ENCODE measurements at regions not wholly inside any gene's neighbourhood (a gene's known extent, or its start where the extent isn't known, plus 50 kb on each side); places are given as distances from the start of the nearest gene placed in this dataset.

DNA sequence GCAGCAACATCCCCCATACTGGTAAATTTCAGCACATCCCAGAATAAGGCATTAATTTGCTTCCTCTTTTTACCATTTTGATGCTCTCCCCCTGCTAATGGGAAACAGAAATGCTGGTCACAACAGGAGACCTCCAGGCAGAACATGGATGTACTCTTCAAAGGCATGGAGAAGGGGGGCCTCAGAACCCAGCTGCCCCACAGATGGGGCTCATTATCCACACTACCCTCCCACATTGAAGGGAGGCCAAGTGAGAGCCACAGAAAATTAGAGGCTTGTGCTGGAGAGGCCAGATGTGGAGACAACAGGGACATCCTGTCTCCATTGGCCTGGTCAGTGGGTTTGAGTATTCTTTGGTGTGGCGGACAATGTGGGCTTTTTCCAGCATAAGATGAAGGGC is 150.1 kb upstream of the CDH11 start (continued):
- TF ChIP-seq, protein P1, sequence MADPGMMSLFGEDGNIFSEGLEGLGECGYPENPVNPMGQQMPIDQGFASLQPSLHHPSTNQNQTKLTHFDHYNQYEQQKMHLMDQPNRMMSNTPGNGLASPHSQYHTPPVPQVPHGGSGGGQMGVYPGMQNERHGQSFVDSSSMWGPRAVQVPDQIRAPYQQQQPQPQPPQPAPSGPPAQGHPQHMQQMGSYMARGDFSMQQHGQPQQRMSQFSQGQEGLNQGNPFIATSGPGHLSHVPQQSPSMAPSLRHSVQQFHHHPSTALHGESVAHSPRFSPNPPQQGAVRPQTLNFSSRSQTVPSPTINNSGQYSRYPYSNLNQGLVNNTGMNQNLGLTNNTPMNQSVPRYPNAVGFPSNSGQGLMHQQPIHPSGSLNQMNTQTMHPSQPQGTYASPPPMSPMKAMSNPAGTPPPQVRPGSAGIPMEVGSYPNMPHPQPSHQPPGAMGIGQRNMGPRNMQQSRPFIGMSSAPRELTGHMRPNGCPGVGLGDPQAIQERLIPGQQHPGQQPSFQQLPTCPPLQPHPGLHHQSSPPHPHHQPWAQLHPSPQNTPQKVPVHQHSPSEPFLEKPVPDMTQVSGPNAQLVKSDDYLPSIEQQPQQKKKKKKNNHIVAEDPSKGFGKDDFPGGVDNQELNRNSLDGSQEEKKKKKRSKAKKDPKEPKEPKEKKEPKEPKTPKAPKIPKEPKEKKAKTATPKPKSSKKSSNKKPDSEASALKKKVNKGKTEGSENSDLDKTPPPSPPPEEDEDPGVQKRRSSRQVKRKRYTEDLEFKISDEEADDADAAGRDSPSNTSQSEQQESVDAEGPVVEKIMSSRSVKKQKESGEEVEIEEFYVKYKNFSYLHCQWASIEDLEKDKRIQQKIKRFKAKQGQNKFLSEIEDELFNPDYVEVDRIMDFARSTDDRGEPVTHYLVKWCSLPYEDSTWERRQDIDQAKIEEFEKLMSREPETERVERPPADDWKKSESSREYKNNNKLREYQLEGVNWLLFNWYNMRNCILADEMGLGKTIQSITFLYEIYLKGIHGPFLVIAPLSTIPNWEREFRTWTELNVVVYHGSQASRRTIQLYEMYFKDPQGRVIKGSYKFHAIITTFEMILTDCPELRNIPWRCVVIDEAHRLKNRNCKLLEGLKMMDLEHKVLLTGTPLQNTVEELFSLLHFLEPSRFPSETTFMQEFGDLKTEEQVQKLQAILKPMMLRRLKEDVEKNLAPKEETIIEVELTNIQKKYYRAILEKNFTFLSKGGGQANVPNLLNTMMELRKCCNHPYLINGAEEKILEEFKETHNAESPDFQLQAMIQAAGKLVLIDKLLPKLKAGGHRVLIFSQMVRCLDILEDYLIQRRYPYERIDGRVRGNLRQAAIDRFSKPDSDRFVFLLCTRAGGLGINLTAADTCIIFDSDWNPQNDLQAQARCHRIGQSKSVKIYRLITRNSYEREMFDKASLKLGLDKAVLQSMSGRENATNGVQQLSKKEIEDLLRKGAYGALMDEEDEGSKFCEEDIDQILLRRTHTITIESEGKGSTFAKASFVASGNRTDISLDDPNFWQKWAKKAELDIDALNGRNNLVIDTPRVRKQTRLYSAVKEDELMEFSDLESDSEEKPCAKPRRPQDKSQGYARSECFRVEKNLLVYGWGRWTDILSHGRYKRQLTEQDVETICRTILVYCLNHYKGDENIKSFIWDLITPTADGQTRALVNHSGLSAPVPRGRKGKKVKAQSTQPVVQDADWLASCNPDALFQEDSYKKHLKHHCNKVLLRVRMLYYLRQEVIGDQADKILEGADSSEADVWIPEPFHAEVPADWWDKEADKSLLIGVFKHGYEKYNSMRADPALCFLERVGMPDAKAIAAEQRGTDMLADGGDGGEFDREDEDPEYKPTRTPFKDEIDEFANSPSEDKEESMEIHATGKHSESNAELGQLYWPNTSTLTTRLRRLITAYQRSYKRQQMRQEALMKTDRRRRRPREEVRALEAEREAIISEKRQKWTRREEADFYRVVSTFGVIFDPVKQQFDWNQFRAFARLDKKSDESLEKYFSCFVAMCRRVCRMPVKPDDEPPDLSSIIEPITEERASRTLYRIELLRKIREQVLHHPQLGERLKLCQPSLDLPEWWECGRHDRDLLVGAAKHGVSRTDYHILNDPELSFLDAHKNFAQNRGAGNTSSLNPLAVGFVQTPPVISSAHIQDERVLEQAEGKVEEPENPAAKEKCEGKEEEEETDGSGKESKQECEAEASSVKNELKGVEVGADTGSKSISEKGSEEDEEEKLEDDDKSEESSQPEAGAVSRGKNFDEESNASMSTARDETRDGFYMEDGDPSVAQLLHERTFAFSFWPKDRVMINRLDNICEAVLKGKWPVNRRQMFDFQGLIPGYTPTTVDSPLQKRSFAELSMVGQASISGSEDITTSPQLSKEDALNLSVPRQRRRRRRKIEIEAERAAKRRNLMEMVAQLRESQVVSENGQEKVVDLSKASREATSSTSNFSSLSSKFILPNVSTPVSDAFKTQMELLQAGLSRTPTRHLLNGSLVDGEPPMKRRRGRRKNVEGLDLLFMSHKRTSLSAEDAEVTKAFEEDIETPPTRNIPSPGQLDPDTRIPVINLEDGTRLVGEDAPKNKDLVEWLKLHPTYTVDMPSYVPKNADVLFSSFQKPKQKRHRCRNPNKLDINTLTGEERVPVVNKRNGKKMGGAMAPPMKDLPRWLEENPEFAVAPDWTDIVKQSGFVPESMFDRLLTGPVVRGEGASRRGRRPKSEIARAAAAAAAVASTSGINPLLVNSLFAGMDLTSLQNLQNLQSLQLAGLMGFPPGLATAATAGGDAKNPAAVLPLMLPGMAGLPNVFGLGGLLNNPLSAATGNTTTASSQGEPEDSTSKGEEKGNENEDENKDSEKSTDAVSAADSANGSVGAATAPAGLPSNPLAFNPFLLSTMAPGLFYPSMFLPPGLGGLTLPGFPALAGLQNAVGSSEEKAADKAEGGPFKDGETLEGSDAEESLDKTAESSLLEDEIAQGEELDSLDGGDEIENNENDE (IDR thresholded peaks at IDR 0.05; ENCODE audit: insufficient replicate concordance, low read length) = no peak
- TF ChIP-seq CBX8 (IDR thresholded peaks at IDR 0.05; ENCODE audit: borderline replicate concordance, low read depth, low read length) (no peak), SRF (IDR thresholded peaks at IDR 0.05; ENCODE audit: low read depth, low read length) (no peak)

Data from H1 (cell line).